ENCODE measurements at regions not wholly inside any gene's neighbourhood (a gene's known extent, or its start where the extent isn't known, plus 50 kb on each side); places are given as distances from the start of the nearest gene placed in this dataset.

- 44% methylated on average over 2 of the region's 2 CpGs for WGBS (ENCODE audit: insufficient coverage)
Observed at GRCh38 chr2:223368481-223368880, 233.7 kb downstream of the SCG2 start.

GRCh38 chr2:223369889-223370288 is 232.3 kb downstream of the SCG2 start:
- WGBS (ENCODE audit: insufficient coverage), result 46% methylated on average over 2 of the region's 3 CpGs
- no peaks in the 10 kb centered on the region for H3K4me1 ChIP-seq (ENCODE audit: control insufficient read depth, insufficient read depth, low read length)
- Mint-ChIP-seq H3K4me3 (no peak overlapping the region), H3K36me3 (no peaks in the 10 kb centered on the region), H3K27me3 (ENCODE audit: low read depth in 2 of 2) (no peaks in the 10 kb centered on the region), H3K9me3 (peaks cover 0 to 3% of the 10 kb centered on the region in 2 donors), H3K27ac (no peak overlapping the region), H3K4me1 (no peaks in the 10 kb centered on the region)
- no peaks in the 10 kb centered on the region for H3K9me3 ChIP-seq (ENCODE audit: control insufficient read depth, insufficient read depth, low read length)
- DNase-seq (no peak), ATAC-seq (no peak)
- TF ChIP-seq CTCF (IDR thresholded peaks at IDR 0.05), result no peak
- H3K27ac ChIP-seq (ENCODE audit: low read length), result no peak overlapping the region
- H3K36me3 ChIP-seq (ENCODE audit: control insufficient read depth, insufficient read depth, low read length), result no peaks in the 10 kb centered on the region
- H3K4me3 ChIP-seq (ENCODE audit: low read length), result no peak overlapping the region
- H3K27me3 ChIP-seq (ENCODE audit: control insufficient read depth, insufficient read depth, low read length), result no peaks in the 10 kb centered on the region
- intact Hi-C loops (cut with micrococcal nuclease), result no loop called here

More at GRCh38 chr2:223368481-223368880, 233.7 kb downstream of the SCG2 start:
- TF ChIP-seq CTCF (IDR thresholded peaks at IDR 0.05), result no peak
- H3K4me1 Mint-ChIP-seq, result no peaks in the 10 kb centered on the region
- no peaks in the 10 kb centered on the region for H3K36me3 ChIP-seq (ENCODE audit: control insufficient read depth, insufficient read depth, low read length)
- H3K4me3 ChIP-seq (ENCODE audit: low read length), result no peak overlapping the region
- DNase-seq (no peak), ATAC-seq (no peak)
- H3K4me1 ChIP-seq (ENCODE audit: control insufficient read depth, insufficient read depth, low read length), result no peaks in the 10 kb centered on the region
- H3K9me3 ChIP-seq (ENCODE audit: control insufficient read depth, insufficient read depth, low read length), result no peaks in the 10 kb centered on the region
- no peak overlapping the region for H3K4me3 Mint-ChIP-seq
- no peaks in the 10 kb centered on the region for H3K27me3 Mint-ChIP-seq (ENCODE audit: low read depth in 2 of 2)
- intact Hi-C loops (cut with micrococcal nuclease), result no loop called here
- H3K27ac ChIP-seq (ENCODE audit: low read length), result no peak overlapping the region
- no peaks in the 10 kb centered on the region for H3K36me3 Mint-ChIP-seq
- no peaks in the 10 kb centered on the region for H3K27me3 ChIP-seq (ENCODE audit: control insufficient read depth, insufficient read depth, low read length)
- peaks cover 0 to 4% of the 10 kb centered on the region in 2 donors for H3K9me3 Mint-ChIP-seq
- no peak overlapping the region for H3K27ac Mint-ChIP-seq

- no peaks in the 10 kb centered on the region for H3K36me3 Mint-ChIP-seq
- Histone ChIP-seq H3K4me3 (ENCODE audit: low read length) (no peak overlapping the region), H3K36me3 (ENCODE audit: control insufficient read depth, insufficient read depth, low read length) (no peaks in the 10 kb centered on the region), H3K27ac (ENCODE audit: low read length) (no peak overlapping the region), H3K4me1 (ENCODE audit: control insufficient read depth, insufficient read depth, low read length) (no peaks in the 10 kb centered on the region), H3K27me3 (ENCODE audit: control insufficient read depth, insufficient read depth, low read length) (no peaks in the 10 kb centered on the region), H3K9me3 (ENCODE audit: control insufficient read depth, insufficient read depth, low read length) (no peaks in the 10 kb centered on the region)
- no peaks in the 10 kb centered on the region for H3K27me3 Mint-ChIP-seq (ENCODE audit: low read depth in 2 of 2)
- intact Hi-C loops (cut with micrococcal nuclease), result no loop called here
- no peak overlapping the region for H3K4me3 Mint-ChIP-seq
- H3K4me1 Mint-ChIP-seq, result no peaks in the 10 kb centered on the region
- WGBS (ENCODE audit: insufficient coverage), result no CpG with 5 or more reads among the region's 1 CpG
- DNase-seq (no peak), ATAC-seq (no peak)
- H3K9me3 Mint-ChIP-seq, result peaks cover 6 to 8% of the 10 kb centered on the region in 2 donors
- TF ChIP-seq CTCF (IDR thresholded peaks at IDR 0.05), result no peak
- H3K27ac Mint-ChIP-seq, result no peak overlapping the region
Observed at GRCh38 chr2:223383315-223383714, 218.8 kb downstream of the SCG2 start.

GRCh38 chr2:223386189-223386588 is 216.0 kb downstream of the SCG2 start:
- Mint-ChIP-seq H3K9me3 (peaks cover 6 to 8% of the 10 kb centered on the region in 2 donors), H3K36me3 (no peaks in the 10 kb centered on the region), H3K4me3 (no peak overlapping the region), H3K4me1 (no peaks in the 10 kb centered on the region), H3K27me3 (ENCODE audit: low read depth in 2 of 2) (no peaks in the 10 kb centered on the region), H3K27ac (no peak overlapping the region)
- TF ChIP-seq CTCF (IDR thresholded peaks at IDR 0.05), result no peak
- no peak overlapping the region for H3K4me3 ChIP-seq (ENCODE audit: low read length)
- no peak for ATAC-seq
- H3K27me3 ChIP-seq (ENCODE audit: control insufficient read depth, insufficient read depth, low read length), result no peaks in the 10 kb centered on the region
- no peaks in the 10 kb centered on the region for H3K4me1 ChIP-seq (ENCODE audit: control insufficient read depth, insufficient read depth, low read length)
- intact Hi-C loops (cut with micrococcal nuclease), result no loop called here
- DNase-seq, result no peak
- no peaks in the 10 kb centered on the region for H3K9me3 ChIP-seq (ENCODE audit: control insufficient read depth, insufficient read depth, low read length)
- no peak overlapping the region for H3K27ac ChIP-seq (ENCODE audit: low read length)
- no peaks in the 10 kb centered on the region for H3K36me3 ChIP-seq (ENCODE audit: control insufficient read depth, insufficient read depth, low read length)
